ENCODE measurements at regions not wholly inside any gene's neighbourhood (a gene's known extent, or its start where the extent isn't known, plus 50 kb on each side); places are given as distances from the start of the nearest gene placed in this dataset.
"Not testable (repeated sequence)": the region's sequence is repeated elsewhere in the genome, so short reads cannot be mapped to it uniquely, and the experiment has no call there.

GRCh38 chr1:195847957-195848875 lies 760.0 kb downstream of the KCNT2 start:
- DNase-seq (ENCODE audit: low read depth in 2 of 2) = not testable (repeated sequence)

- DNase-seq (ENCODE audit: low read depth in 2 of 2) = no peak
These were observed 776.5 kb downstream of the KCNT2 start for GRCh38 chr1:195831789-195832188.

GRCh38 chr1:195828325-195828724 lies 779.9 kb downstream of the KCNT2 start:
- DNase-seq (ENCODE audit: low read depth in 2 of 2) = no peak

GRCh38 chr1:195820925-195821324 lies 787.3 kb downstream of the KCNT2 start:
- no peak for DNase-seq (ENCODE audit: low read depth in 2 of 2)

- DNase-seq (ENCODE audit: low read depth in 2 of 2) = no peak
These were observed 802.2 kb downstream of the KCNT2 start for GRCh38 chr1:195806060-195806459.

GRCh38 chr1:195804547-195804946 lies 803.7 kb downstream of the KCNT2 start:
- no peak for DNase-seq (ENCODE audit: low read depth in 2 of 2)

GRCh38 chr1:195799016-195799415 lies 809.2 kb downstream of the KCNT2 start:
- no peak for DNase-seq (ENCODE audit: low read depth in 2 of 2)

GRCh38 chr1:195794225-195794624 lies 814.0 kb downstream of the KCNT2 start:
- no peak for DNase-seq (ENCODE audit: low read depth in 2 of 2)

- no peak for DNase-seq (ENCODE audit: low read depth in 2 of 2)
These were observed 816.4 kb downstream of the KCNT2 start for GRCh38 chr1:195791796-195792195.

- DNase-seq (ENCODE audit: low read depth in 2 of 2) = no peak
These were observed 817.6 kb downstream of the KCNT2 start for GRCh38 chr1:195790514-195791168.

GRCh38 chr1:195789321-195789720 lies 818.9 kb downstream of the KCNT2 start:
- DNase-seq (ENCODE audit: low read depth in 2 of 2) = no peak

- no peak for DNase-seq (ENCODE audit: low read depth in 2 of 2)
These were observed 819.5 kb downstream of the KCNT2 start for GRCh38 chr1:195788721-195789120.

GRCh38 chr1:195785830-195786229 lies 822.4 kb downstream of the KCNT2 start:
- no peak for DNase-seq (ENCODE audit: low read depth in 2 of 2)

GRCh38 chr1:195773931-195774330 lies 834.3 kb downstream of the KCNT2 start:
- DNase-seq (ENCODE audit: low read depth in 2 of 2) = no peak

- no peak for DNase-seq (ENCODE audit: low read depth in 2 of 2)
These were observed 838.8 kb downstream of the KCNT2 start for GRCh38 chr1:195769461-195769860.

GRCh38 chr1:195768936-195769335 lies 839.3 kb downstream of the KCNT2 start:
- DNase-seq (ENCODE audit: low read depth in 2 of 2) = no peak

- no peak for DNase-seq (ENCODE audit: low read depth in 2 of 2)
These were observed 839.9 kb downstream of the KCNT2 start for GRCh38 chr1:195768377-195768776.

- DNase-seq (ENCODE audit: low read depth in 2 of 2) = no peak
These were observed 841.5 kb downstream of the KCNT2 start for GRCh38 chr1:195766709-195767108.

GRCh38 chr1:195765099-195765498 lies 843.1 kb downstream of the KCNT2 start:
- no peak for DNase-seq (ENCODE audit: low read depth in 2 of 2)

GRCh38 chr1:195763907-195764374 lies 844.3 kb downstream of the KCNT2 start:
- no peak for DNase-seq (ENCODE audit: low read depth in 2 of 2)

- no peak for DNase-seq (ENCODE audit: low read depth in 2 of 2)
These were observed 844.9 kb downstream of the KCNT2 start for GRCh38 chr1:195763146-195763906.

GRCh38 chr1:195761104-195761503 lies 847.1 kb downstream of the KCNT2 start:
- DNase-seq (ENCODE audit: low read depth in 2 of 2) = no peak

Data from stimulated activated CD4-positive, alpha-beta T cell treated with anti-CD3 and anti-CD28 coated beads, Interleukin-15, amount 100 ng/mL, for 48 hours (primary cell).